Hepatocyte (in vitro differentiated cells): ENCODE measurements at regions not wholly inside any gene's neighbourhood (a gene's known extent, or its start where the extent isn't known, plus 50 kb on each side); places are given as distances from the start of the nearest gene placed in this dataset.

Experiments
- CTCF ChIP-seq: fragments of 200-600 bp; sonication (generic); IDR thresholded peaks from 2 replicates; pipeline ENCODE4 v1.5.1; 2016; ENCODE audit warnings: antibody characterized with exemption, mild to moderate bottlenecking; ENCODE audit not compliant: poor library complexity
- EZH2 ChIP-seq: fragments of 200-600 bp; sonication (generic); IDR thresholded peaks from 2 replicates; pipeline ENCODE4 v1.6.1; 2016; ENCODE audit warnings: antibody characterized with exemption, mild to moderate bottlenecking, borderline replicate concordance

GRCh38 chr18:27673861-27674260 lies 488.8 kb upstream of the CHST9 start:
- TF ChIP-seq CTCF (no peak), EZH2 (no peak)
